IMR-90 (cell line): ENCODE measurements at regions not wholly inside any gene's neighbourhood (a gene's known extent, or its start where the extent isn't known, plus 50 kb on each side); places are given as distances from the start of the nearest gene placed in this dataset.

Experiments used
- ATAC-seq: fragments of 200-7000 bp; cut with Tn5 transposase; 2 replicates; pipeline ENCODE4 v1.9.1; 2020; ENCODE audit warnings: low read depth, mild to moderate bottlenecking, moderate library complexity
- BruUV-seq: library from RNA; stranded (reverse); fragments of 400-500 nt; replicated peaks from 2 replicates; lab custom pipeline; 2021; lab: Mats Ljungman, UMichigan
- CTCF ChIA-PET: fragments of 300-600 bp; formaldehyde crosslinking; extraction: SDS; loops from one replicate; lab custom pipeline; 2021; ENCODE audit warnings: antibody characterized with exemption; lab: Yijun Ruan, JAX
- POLR2A ChIA-PET: fragments of 300-600 bp; sonication (Branson Sonifier 250); formaldehyde crosslinking; loops from one replicate; lab custom pipeline; 2022; ENCODE audit warnings: antibody characterized with exemption; ENCODE audit not compliant: unreplicated experiment; lab: Charles Lee
- DNase-seq: peaks from one replicate; pipeline ENCODE4 v3.0.0; 2013
- H2AFZ ChIP-seq: replicated peaks from 2 replicates; pipeline ENCODE3; 2013; ENCODE audit warnings: low read length, mild to moderate bottlenecking; ENCODE audit not compliant: poor library complexity
- H2AK5ac ChIP-seq: 2 replicates; pipeline ENCODE4 v1.6.1; 2013; ENCODE audit warnings: low read depth, low read length, inconsistent platforms
- H2AK9ac ChIP-seq: replicated peaks from 2 replicates; pipeline ENCODE3; 2013; ENCODE audit warnings: mild to moderate bottlenecking, low read depth, low read length, moderate library complexity; ENCODE audit not compliant: poor library complexity
- H2BK120ac ChIP-seq: 2 replicates; pipeline ENCODE4 v1.6.1; 2013; ENCODE audit warnings: low read depth, low read length, inconsistent platforms
- H2BK15ac ChIP-seq: 3 replicates; pipeline ENCODE4 v1.6.1; 2013; ENCODE audit warnings: low read depth, low read length, inconsistent platforms
- H2BK20ac ChIP-seq: 2 replicates; pipeline ENCODE4 v1.6.1; 2013; ENCODE audit warnings: low read depth, mild to moderate bottlenecking, inconsistent platforms, low read length, moderate library complexity
- H2BK5ac ChIP-seq: 2 replicates; pipeline ENCODE4 v1.6.1; 2013; ENCODE audit warnings: mild to moderate bottlenecking, low read depth, low read length, inconsistent platforms; ENCODE audit not compliant: poor library complexity, severe bottlenecking
- H3K14ac ChIP-seq: replicated peaks from 2 replicates; pipeline ENCODE4 v1.6.1; 2013; ENCODE audit warnings: low read depth, low read length, inconsistent platforms
- H3K18ac ChIP-seq: 2 replicates; pipeline ENCODE4 v1.6.1; 2013; ENCODE audit warnings: low read depth, low read length, control low read depth
- H3K23ac ChIP-seq: 2 replicates; pipeline ENCODE4 v1.6.1; 2013; ENCODE audit warnings: low read depth, low read length, inconsistent platforms
- H3K27ac ChIP-seq: 2 replicates; pipeline ENCODE4 v1.5.1; 2013; ENCODE audit warnings: mild to moderate bottlenecking, control low read depth, low read length; ENCODE audit not compliant: insufficient read depth
- H3K27me3 ChIP-seq: 2 replicates; pipeline ENCODE4 v1.6.1; 2013; ENCODE audit warnings: low read length; ENCODE audit not compliant: control insufficient read depth, insufficient read depth
- H3K36me3 ChIP-seq: 2 replicates; pipeline ENCODE4 v1.6.1; 2013; ENCODE audit warnings: low read length, mixed read lengths; ENCODE audit not compliant: control insufficient read depth, insufficient read depth
- H3K4ac ChIP-seq: 2 replicates; pipeline ENCODE4 v1.6.1; 2013; ENCODE audit warnings: low read depth, low read length, inconsistent platforms
- H3K4me1 ChIP-seq: 2 replicates; pipeline ENCODE4 v1.6.1; 2013; ENCODE audit warnings: low read length, mixed read lengths; ENCODE audit not compliant: control insufficient read depth, insufficient read depth
- H3K4me2 ChIP-seq: 2 replicates; pipeline ENCODE4 v1.6.1; 2013; ENCODE audit warnings: low read depth, mild to moderate bottlenecking, control low read depth, low read length, moderate library complexity
- H3K4me3 ChIP-seq: 2 replicates; pipeline ENCODE4 v1.5.1; 2013; ENCODE audit warnings: low read depth, mild to moderate bottlenecking, control low read depth, low read length, moderate library complexity; ENCODE audit not compliant: insufficient read depth
- H3K56ac ChIP-seq: 2 replicates; pipeline ENCODE4 v1.6.1; 2013; ENCODE audit warnings: low read length, inconsistent platforms; ENCODE audit not compliant: insufficient read depth; ENCODE audit errors: extremely low read depth
- H3K79me1 ChIP-seq, 2 experiments: 2 replicates each; pipeline ENCODE4 v1.6.1; 2013; ENCODE audit warnings: low read length in 2 of 2, inconsistent platforms in 1 of 2, low read depth in 1 of 2
- H3K9ac ChIP-seq: 2 replicates; pipeline ENCODE4 v1.6.1; 2013; ENCODE audit warnings: low read depth, low read length, control low read depth
- H3K9me1 ChIP-seq: 2 replicates; pipeline ENCODE4 v1.6.1; 2013; ENCODE audit warnings: low read length, inconsistent platforms; ENCODE audit not compliant: insufficient read depth
- H3K9me3 ChIP-seq: 2 replicates; pipeline ENCODE4 v1.6.1; 2013; ENCODE audit warnings: low read length; ENCODE audit not compliant: control insufficient read depth, insufficient read depth
- H4K20me1 ChIP-seq: 2 replicates; pipeline ENCODE4 v1.6.1; 2013; ENCODE audit warnings: low read length, inconsistent platforms; ENCODE audit not compliant: insufficient read depth
- H4K5ac ChIP-seq: 2 replicates; pipeline ENCODE4 v1.6.1; 2013; ENCODE audit warnings: mild to moderate bottlenecking, low read depth, low read length, control low read depth
- H4K8ac ChIP-seq, 2 experiments: 2 replicates each; pipeline ENCODE4 v1.6.1; 2013; ENCODE audit warnings: low read depth in 2 of 2, low read length in 2 of 2, control low read depth in 1 of 2, inconsistent platforms in 1 of 2
- H4K91ac ChIP-seq: 2 replicates; pipeline ENCODE4 v1.6.1; 2013; ENCODE audit warnings: low read depth, low read length, inconsistent platforms; ENCODE audit not compliant: insufficient read depth
- BHLHE40 ChIP-seq: fragments of 150-350 bp; IDR thresholded peaks from 2 replicates; pipeline ENCODE4 v1.6.1; 2016; ENCODE audit warnings: mild to moderate bottlenecking, low read depth, low read length
- CEBPB ChIP-seq: IDR thresholded peaks from 2 replicates; pipeline ENCODE4 v1.6.1; 2012; ENCODE audit warnings: low read depth, low read length, improper control_type of control experiment
- CHD1 ChIP-seq: IDR thresholded peaks from 2 replicates; pipeline ENCODE4 v1.6.1; 2012; ENCODE audit warnings: low read depth, low read length, improper control_type of control experiment
- FOS ChIP-seq: fragments of 150-350 bp; IDR thresholded peaks from 2 replicates; pipeline ENCODE4 v1.6.1; 2016; ENCODE audit warnings: low read depth, low read length
- MAFK ChIP-seq: IDR thresholded peaks from 2 replicates; pipeline ENCODE4 v1.6.1; 2012; ENCODE audit warnings: low read depth, low read length, improper control_type of control experiment
- MAZ ChIP-seq: IDR thresholded peaks from 2 replicates; pipeline ENCODE4 v1.6.1; 2012; ENCODE audit warnings: low read depth, mild to moderate bottlenecking, low read length, improper control_type of control experiment, moderate library complexity, borderline replicate concordance
- MXI1 ChIP-seq: IDR thresholded peaks from 2 replicates; pipeline ENCODE4 v1.6.1; 2012; ENCODE audit warnings: low read depth, mild to moderate bottlenecking, low read length, moderate library complexity, borderline replicate concordance
- NFE2L2 ChIP-seq: fragments of 150-350 bp; IDR thresholded peaks from 2 replicates; pipeline ENCODE4 v1.6.1; 2016; ENCODE audit warnings: low read depth, mild to moderate bottlenecking, low read length
- POLR2A ChIP-seq: IDR thresholded peaks from 2 replicates; pipeline ENCODE4 v1.6.1; 2012; ENCODE audit warnings: mild to moderate bottlenecking, low read depth, low read length
- RAD21 ChIP-seq: IDR thresholded peaks from 2 replicates; pipeline ENCODE4 v1.6.1; 2012; ENCODE audit warnings: low read length, improper control_type of control experiment
- RCOR1 ChIP-seq: IDR thresholded peaks from 2 replicates; pipeline ENCODE4 v1.6.1; 2012; ENCODE audit warnings: mild to moderate bottlenecking, low read length, improper control_type of control experiment; ENCODE audit not compliant: insufficient replicate concordance
- RFX5 ChIP-seq: IDR thresholded peaks from 2 replicates; pipeline ENCODE4 v1.8.0; 2012; ENCODE audit warnings: low read depth, mild to moderate bottlenecking, low read length, moderate library complexity
- SMC3 ChIP-seq: fragments of 150-350 bp; IDR thresholded peaks from 2 replicates; pipeline ENCODE4 v1.6.1; 2016; ENCODE audit warnings: low read depth, mild to moderate bottlenecking, antibody characterized with exemption, low read length, moderate library complexity
- WGBS, 2 experiments: methylation state at CpG; one replicate each; pipeline versions ENCODE4 v1.1.5 to v1.1.7; 2013; ENCODE audit warnings: missing lambda C conversion rate in 2 of 2; ENCODE audit not compliant: insufficient read length in 1 of 2; ENCODE audit errors: extremely low coverage in 2 of 2; 5-methylcytosine and 5-hydroxymethylcytosine counted together
- dilution Hi-C: fragments of 300-500 bp; cut with HindIII; formaldehyde crosslinking; loops from one replicate; pipeline ENCODE4 v1.14.3; 2018; ENCODE audit warnings: low sequenced_read_pairs; ENCODE audit not compliant: unreplicated experiment
- in situ Hi-C: fragments of 300-500 bp; cut with MboI; formaldehyde crosslinking; loops from 3 replicates; pipeline ENCODE4 v1.14.3; 2019; ENCODE audit warnings: low sequenced_read_pairs, inconsistent platforms, mixed read lengths
- intact Hi-C: fragments of 100-400 bp; cut with micrococcal nuclease; formaldehyde crosslinking; loops from 2 replicates; pipeline ENCODE4 v1.10.0; 2022
- TF ChIP-seq, protein P1 (sequence below): fragments of 150-350 bp; IDR thresholded peaks from 2 replicates; pipeline ENCODE4 v1.6.1; 2017; ENCODE audit warnings: mild to moderate bottlenecking, antibody characterized with exemption, low read length, low read depth
- TF ChIP-seq, protein P2 (sequence below): conservative IDR thresholded peaks from 2 replicates; pipeline ENCODE4 v1.5.1; 2012; ENCODE audit warnings: mild to moderate bottlenecking, low read depth, low read length, improper control_type of control experiment
- TF ChIP-seq, protein P3 (sequence below): fragments of 150-350 bp; IDR thresholded peaks from 2 replicates; pipeline ENCODE4 v1.6.1; 2016; ENCODE audit warnings: low read depth, mild to moderate bottlenecking, low read length, moderate library complexity, borderline replicate concordance

DNA sequence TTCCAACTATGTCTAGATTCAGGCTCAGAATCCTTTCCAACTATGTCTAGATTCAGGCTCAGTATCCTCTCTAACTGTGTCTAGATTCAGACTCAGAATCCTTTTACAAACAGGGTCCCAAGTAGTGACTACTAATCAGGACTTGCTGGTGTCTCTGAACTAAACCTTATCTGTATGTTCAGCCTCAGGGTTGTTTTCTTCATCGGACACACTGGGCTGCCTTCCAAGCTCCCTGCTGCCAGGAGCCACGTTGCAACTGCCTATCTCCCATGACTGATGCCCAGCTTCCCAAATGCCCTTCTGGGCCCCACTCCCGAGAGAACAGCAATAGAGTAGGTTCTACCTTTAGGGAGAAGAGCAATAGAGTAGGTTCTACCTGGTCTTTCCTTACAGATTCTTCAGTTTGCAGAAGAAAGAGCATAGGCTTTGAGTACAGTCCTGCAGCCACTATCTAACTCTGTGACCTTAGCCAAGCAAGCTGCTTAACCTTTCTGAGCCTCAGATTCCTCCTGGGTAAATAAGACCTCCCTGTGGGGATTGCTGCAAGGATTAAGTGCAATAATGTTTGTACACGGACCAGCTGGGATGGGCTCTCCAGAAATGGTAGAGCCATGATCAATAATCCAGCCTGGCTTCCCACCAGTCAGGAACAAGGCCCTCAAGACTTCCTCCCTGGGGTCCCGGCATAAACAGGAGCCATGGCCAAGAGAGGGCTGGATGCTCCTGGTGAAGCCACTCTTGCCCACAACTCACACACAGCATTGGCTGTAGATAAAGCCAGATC lies 61.5 kb downstream of the ZIC5 start:
- H3K36me3 ChIP-seq = no peaks in the 10 kb centered on the region
- intact Hi-C loops (loop anchor here (5.0 kb wide), 1 partner anchor 253 kb away; no protein-coding TSS in a partner anchor), in situ Hi-C loops (loop anchor here (10.0 kb wide), 1 partner anchor 625 kb away; no protein-coding TSS in a partner anchor), dilution Hi-C loops (no loop called here)
- H2AK5ac ChIP-seq = no peak overlapping the region
- no peak overlapping the region for H2BK120ac ChIP-seq
- DNase-seq (no peak), ATAC-seq (no peak)
- no peak overlapping the region for H4K8ac ChIP-seq
- no peaks in the 10 kb centered on the region for H3K4me1 ChIP-seq
- no peak overlapping the region for H2BK5ac ChIP-seq
- no peak overlapping the region for H3K9ac ChIP-seq
- H3K23ac ChIP-seq = no peak overlapping the region
- no peak overlapping the region for H4K91ac ChIP-seq
- no peak overlapping the region for H3K14ac ChIP-seq
- no peak overlapping the region for H3K4me3 ChIP-seq
- no peak overlapping the region for H2AFZ ChIP-seq
- CTCF ChIA-PET = no interaction called here
- H2BK20ac ChIP-seq = no peak overlapping the region
- H3K27ac ChIP-seq = no peak overlapping the region
- POLR2A ChIA-PET = no interaction called here
- H3K9me3 ChIP-seq = no peaks in the 10 kb centered on the region
- H3K4ac ChIP-seq = no peak overlapping the region
- 33% methylated on average over 1 of the region's 5 CpGs; no CpG with 5 or more reads in 1 of the 2 experiments for WGBS, 2 experiments
- no peak overlapping the region for H4K5ac ChIP-seq
- TF ChIP-seq MAFK = no peak
- TF ChIP-seq POLR2A = no peak
- TF ChIP-seq MAZ = no peak
- TF ChIP-seq, protein P1, sequence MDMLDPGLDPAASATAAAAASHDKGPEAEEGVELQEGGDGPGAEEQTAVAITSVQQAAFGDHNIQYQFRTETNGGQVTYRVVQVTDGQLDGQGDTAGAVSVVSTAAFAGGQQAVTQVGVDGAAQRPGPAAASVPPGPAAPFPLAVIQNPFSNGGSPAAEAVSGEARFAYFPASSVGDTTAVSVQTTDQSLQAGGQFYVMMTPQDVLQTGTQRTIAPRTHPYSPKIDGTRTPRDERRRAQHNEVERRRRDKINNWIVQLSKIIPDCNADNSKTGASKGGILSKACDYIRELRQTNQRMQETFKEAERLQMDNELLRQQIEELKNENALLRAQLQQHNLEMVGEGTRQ = no peak
- TF ChIP-seq NFE2L2 = no peak
- TF ChIP-seq CEBPB = no peak
- TF ChIP-seq RCOR1 = no peak
- no peak for TF ChIP-seq SMC3
- no peak for TF ChIP-seq FOS
- no peak for TF ChIP-seq MXI1
- TF ChIP-seq CHD1 = no peak
- TF ChIP-seq BHLHE40 = no peak
- TF ChIP-seq, protein P2, sequence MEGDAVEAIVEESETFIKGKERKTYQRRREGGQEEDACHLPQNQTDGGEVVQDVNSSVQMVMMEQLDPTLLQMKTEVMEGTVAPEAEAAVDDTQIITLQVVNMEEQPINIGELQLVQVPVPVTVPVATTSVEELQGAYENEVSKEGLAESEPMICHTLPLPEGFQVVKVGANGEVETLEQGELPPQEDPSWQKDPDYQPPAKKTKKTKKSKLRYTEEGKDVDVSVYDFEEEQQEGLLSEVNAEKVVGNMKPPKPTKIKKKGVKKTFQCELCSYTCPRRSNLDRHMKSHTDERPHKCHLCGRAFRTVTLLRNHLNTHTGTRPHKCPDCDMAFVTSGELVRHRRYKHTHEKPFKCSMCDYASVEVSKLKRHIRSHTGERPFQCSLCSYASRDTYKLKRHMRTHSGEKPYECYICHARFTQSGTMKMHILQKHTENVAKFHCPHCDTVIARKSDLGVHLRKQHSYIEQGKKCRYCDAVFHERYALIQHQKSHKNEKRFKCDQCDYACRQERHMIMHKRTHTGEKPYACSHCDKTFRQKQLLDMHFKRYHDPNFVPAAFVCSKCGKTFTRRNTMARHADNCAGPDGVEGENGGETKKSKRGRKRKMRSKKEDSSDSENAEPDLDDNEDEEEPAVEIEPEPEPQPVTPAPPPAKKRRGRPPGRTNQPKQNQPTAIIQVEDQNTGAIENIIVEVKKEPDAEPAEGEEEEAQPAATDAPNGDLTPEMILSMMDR = no peak
- TF ChIP-seq RAD21 = no peak
- TF ChIP-seq, protein P3, sequence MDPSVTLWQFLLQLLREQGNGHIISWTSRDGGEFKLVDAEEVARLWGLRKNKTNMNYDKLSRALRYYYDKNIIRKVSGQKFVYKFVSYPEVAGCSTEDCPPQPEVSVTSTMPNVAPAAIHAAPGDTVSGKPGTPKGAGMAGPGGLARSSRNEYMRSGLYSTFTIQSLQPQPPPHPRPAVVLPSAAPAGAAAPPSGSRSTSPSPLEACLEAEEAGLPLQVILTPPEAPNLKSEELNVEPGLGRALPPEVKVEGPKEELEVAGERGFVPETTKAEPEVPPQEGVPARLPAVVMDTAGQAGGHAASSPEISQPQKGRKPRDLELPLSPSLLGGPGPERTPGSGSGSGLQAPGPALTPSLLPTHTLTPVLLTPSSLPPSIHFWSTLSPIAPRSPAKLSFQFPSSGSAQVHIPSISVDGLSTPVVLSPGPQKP = no peak
- TF ChIP-seq RFX5 = no peak
- H3K79me1 ChIP-seq = no peaks in the 10 kb centered on the region
- H4K20me1 ChIP-seq = no peaks in the 10 kb centered on the region
- H3K9me1 ChIP-seq = no peaks in the 10 kb centered on the region
- no TSS peak for BruUV-seq
- no peak overlapping the region for H3K4me2 ChIP-seq
- H3K56ac ChIP-seq = no peak overlapping the region
- no peak overlapping the region for H2AK9ac ChIP-seq
- H3K18ac ChIP-seq = no peak overlapping the region
- no peak overlapping the region for H2BK15ac ChIP-seq
- H3K27me3 ChIP-seq = peaks cover 31% of the 10 kb centered on the region
